ENCODE measurements at regions not wholly inside any gene's neighbourhood (a gene's known extent, or its start where the extent isn't known, plus 50 kb on each side); places are given as distances from the start of the nearest gene placed in this dataset.

DNA sequence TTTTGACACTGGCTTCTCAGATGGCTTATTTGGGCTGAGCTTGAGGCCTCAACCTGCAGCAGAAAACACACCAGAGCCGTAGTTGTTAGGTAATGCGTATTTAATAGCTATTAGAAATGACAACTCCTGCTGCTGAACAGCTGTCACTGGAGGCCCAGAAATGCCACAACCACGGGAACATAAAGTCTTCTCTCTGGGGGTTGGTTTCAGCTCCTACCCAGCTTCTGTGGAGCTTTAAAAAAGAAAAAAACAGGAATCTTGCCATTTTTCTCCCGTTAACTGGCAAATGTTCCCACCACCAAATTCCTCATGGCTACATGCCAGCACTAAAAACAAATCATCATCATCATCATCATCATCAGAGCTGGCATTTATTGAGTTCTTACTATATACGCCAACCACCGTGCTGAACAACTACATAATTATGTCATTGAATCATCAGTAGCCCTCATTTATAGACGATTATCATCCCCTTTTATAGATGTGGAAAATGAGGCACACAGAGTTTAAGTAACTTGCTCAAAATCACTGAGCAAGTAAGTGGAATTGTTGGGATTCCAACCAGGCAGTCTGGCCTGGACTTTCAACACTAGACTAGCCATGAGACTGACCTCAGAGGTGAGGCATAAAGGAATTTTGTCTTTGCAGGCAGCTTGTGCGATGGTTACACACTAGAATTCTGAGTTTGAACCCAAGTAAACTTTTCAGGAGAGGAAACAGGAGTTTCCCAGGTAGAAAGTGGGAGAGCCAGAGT, 185.3 kb upstream of the WWC1 start:
- no peak overlapping the region for H3K9ac ChIP-seq (ENCODE audit: low read length in 2 of 2)
- no peak overlapping the region for H3K4me3 ChIP-seq (ENCODE audit: low read length in 2 of 2)
- H3K9me3 ChIP-seq (ENCODE audit: control insufficient read depth in 2 of 2, low read length in 2 of 2): no peaks in the 10 kb centered on the region
- no peak overlapping the region for H3K27ac ChIP-seq (ENCODE audit: low read length)
- H3K4me1 ChIP-seq (ENCODE audit: control insufficient read depth, insufficient read depth, low read length): no peaks in the 10 kb centered on the region
- peaks cover 0 to 2% of the 10 kb centered on the region in 2 donors for H3K27me3 ChIP-seq (ENCODE audit: control insufficient read depth in 1 of 2, insufficient read depth in 2 of 2, low read length in 2 of 2)
- H3K36me3 ChIP-seq (ENCODE audit: control insufficient read depth in 2 of 2, insufficient read depth in 2 of 2, low read length in 2 of 2): no peaks in the 10 kb centered on the region

DNA sequence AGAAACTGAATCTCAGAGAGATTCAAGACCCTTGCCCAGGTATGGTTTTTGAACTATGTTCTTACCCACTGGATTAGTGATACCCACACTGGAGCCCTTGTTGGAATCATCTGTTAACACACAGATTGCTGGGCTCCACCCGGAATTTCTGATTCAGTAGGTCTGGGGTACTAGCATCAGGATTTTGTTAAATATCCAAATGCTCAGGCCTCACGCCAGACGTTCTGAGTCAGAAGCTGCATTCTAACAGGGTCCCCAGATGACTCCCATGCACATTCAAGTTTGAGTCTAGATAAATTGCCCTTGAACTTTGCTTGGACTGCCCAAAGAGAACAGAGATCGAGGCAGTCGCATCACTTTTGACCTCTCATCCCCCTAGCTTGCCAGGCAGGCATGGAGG, 182.0 kb upstream of the WWC1 start:
- H3K36me3 ChIP-seq (ENCODE audit: control insufficient read depth in 2 of 2, insufficient read depth in 2 of 2, low read length in 2 of 2): no peaks in the 10 kb centered on the region
- H3K9me3 ChIP-seq (ENCODE audit: control insufficient read depth in 2 of 2, low read length in 2 of 2): no peaks in the 10 kb centered on the region
- no peak overlapping the region for H3K4me3 ChIP-seq (ENCODE audit: low read length in 2 of 2)
- H3K4me1 ChIP-seq (ENCODE audit: control insufficient read depth, insufficient read depth, low read length): no peaks in the 10 kb centered on the region
- H3K9ac ChIP-seq (ENCODE audit: low read length in 2 of 2): no peak overlapping the region
- peaks cover 0 to 2% of the 10 kb centered on the region in 2 donors for H3K27me3 ChIP-seq (ENCODE audit: control insufficient read depth in 1 of 2, insufficient read depth in 2 of 2, low read length in 2 of 2)
- H3K27ac ChIP-seq (ENCODE audit: low read length): no peak overlapping the region

- Histone ChIP-seq H3K4me3 (ENCODE audit: low read length in 2 of 2) (no peak overlapping the region), H3K27me3 (ENCODE audit: control insufficient read depth in 1 of 2, insufficient read depth in 2 of 2, low read length in 2 of 2) (peaks cover 0 to 2% of the 10 kb centered on the region in 2 donors), H3K9ac (ENCODE audit: low read length in 2 of 2) (no peak overlapping the region), H3K4me1 (ENCODE audit: control insufficient read depth, insufficient read depth, low read length) (no peaks in the 10 kb centered on the region), H3K36me3 (ENCODE audit: control insufficient read depth in 2 of 2, insufficient read depth in 2 of 2, low read length in 2 of 2) (no peaks in the 10 kb centered on the region), H3K27ac (ENCODE audit: low read length) (no peak overlapping the region), H3K9me3 (ENCODE audit: control insufficient read depth in 2 of 2, low read length in 2 of 2) (no peaks in the 10 kb centered on the region)
Measured at GRCh38 chr5:168110384-168110783, 181.1 kb upstream of the WWC1 start.

- Histone ChIP-seq H3K27me3 (ENCODE audit: control insufficient read depth in 1 of 2, insufficient read depth in 2 of 2, low read length in 2 of 2) (peaks cover 0 to 2% of the 10 kb centered on the region in 2 donors), H3K36me3 (ENCODE audit: control insufficient read depth in 2 of 2, insufficient read depth in 2 of 2, low read length in 2 of 2) (no peaks in the 10 kb centered on the region), H3K4me3 (ENCODE audit: low read length in 2 of 2) (no peak overlapping the region), H3K27ac (ENCODE audit: low read length) (no peak overlapping the region), H3K9me3 (ENCODE audit: control insufficient read depth in 2 of 2, low read length in 2 of 2) (no peaks in the 10 kb centered on the region), H3K9ac (ENCODE audit: low read length in 2 of 2) (no peak overlapping the region), H3K4me1 (ENCODE audit: control insufficient read depth, insufficient read depth, low read length) (no peaks in the 10 kb centered on the region)
Measured at GRCh38 chr5:168110870-168111832, 180.3 kb upstream of the WWC1 start.

DNA sequence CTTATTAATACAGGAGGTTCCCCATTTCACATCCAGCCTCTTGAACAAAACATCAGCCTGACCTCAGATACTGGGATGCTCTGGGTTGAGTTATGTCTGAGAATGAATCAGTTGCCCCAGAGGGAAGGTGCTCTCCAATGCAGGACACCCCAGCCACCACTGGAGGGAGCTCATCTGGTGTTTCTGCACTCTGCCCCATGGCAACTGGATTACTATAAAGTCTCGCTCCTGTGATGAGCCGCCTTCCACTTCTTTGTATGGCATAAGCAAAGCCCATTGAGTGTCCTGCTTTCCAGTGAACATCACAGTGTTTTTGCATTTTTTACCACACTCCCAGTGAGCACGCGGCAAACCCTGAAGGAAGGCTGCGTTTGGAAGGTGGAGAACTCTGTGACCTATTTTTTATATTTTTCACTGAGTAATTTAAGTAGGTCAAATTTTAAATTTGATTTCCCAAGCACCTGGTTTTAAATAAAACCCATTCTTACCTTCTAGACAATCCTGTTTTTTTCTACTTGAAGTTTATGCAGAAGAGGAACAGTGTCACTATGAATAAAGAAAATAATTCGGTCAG, 176.9 kb upstream of the WWC1 start:
- no peak overlapping the region for H3K27ac ChIP-seq (ENCODE audit: low read length)
- no peaks in the 10 kb centered on the region for H3K36me3 ChIP-seq (ENCODE audit: control insufficient read depth in 2 of 2, insufficient read depth in 2 of 2, low read length in 2 of 2)
- peaks cover 0 to 2% of the 10 kb centered on the region in 2 donors for H3K27me3 ChIP-seq (ENCODE audit: control insufficient read depth in 1 of 2, insufficient read depth in 2 of 2, low read length in 2 of 2)
- H3K4me3 ChIP-seq (ENCODE audit: low read length in 2 of 2): no peak overlapping the region
- H3K4me1 ChIP-seq (ENCODE audit: control insufficient read depth, insufficient read depth, low read length): no peaks in the 10 kb centered on the region
- no peak overlapping the region for H3K9ac ChIP-seq (ENCODE audit: low read length in 2 of 2)
- H3K9me3 ChIP-seq (ENCODE audit: control insufficient read depth in 2 of 2, low read length in 2 of 2): no peaks in the 10 kb centered on the region

DNA sequence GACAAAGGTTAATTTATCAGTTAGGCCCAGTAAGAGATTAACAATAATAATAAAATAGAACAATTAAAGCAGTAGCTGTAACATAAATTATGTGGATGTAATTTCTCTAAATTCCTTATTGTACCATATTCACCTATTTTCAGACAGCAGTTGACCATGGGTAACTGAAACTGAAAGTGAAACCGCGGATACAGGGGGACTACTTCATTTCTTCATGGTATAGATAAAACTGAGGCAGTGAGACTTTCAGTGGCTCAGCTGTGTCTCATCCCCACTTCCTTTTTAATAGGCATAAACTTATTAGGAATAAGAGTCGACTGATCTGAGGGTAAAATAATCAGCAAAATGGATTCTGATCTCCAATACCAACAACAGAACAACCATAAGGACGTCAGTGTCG, 174.0 kb upstream of the WWC1 start:
- no peaks in the 10 kb centered on the region for H3K4me1 ChIP-seq (ENCODE audit: control insufficient read depth, insufficient read depth, low read length)

GRCh38 chr5:168118042-168118668, 173.3 kb upstream of the WWC1 start:
- no peak overlapping the region for H3K4me3 ChIP-seq (ENCODE audit: low read length in 2 of 2)
- H3K4me1 ChIP-seq (ENCODE audit: control insufficient read depth, insufficient read depth, low read length): no peaks in the 10 kb centered on the region
- no peaks in the 10 kb centered on the region for H3K36me3 ChIP-seq (ENCODE audit: control insufficient read depth in 2 of 2, insufficient read depth in 2 of 2, low read length in 2 of 2)
- no peak overlapping the region for H3K27ac ChIP-seq (ENCODE audit: low read length)
- no peaks in the 10 kb centered on the region for H3K9me3 ChIP-seq (ENCODE audit: control insufficient read depth in 2 of 2, low read length in 2 of 2)
- no peak overlapping the region for H3K9ac ChIP-seq (ENCODE audit: low read length in 2 of 2)
- H3K27me3 ChIP-seq (ENCODE audit: control insufficient read depth in 1 of 2, insufficient read depth in 2 of 2, low read length in 2 of 2): no peaks in the 10 kb centered on the region

More for the DNA sequence above, 174.0 kb upstream of the WWC1 start:
- H3K36me3 ChIP-seq (ENCODE audit: control insufficient read depth in 2 of 2, insufficient read depth in 2 of 2, low read length in 2 of 2): no peaks in the 10 kb centered on the region
- H3K27ac ChIP-seq (ENCODE audit: low read length): no peak overlapping the region
- H3K9me3 ChIP-seq (ENCODE audit: control insufficient read depth in 2 of 2, low read length in 2 of 2): no peaks in the 10 kb centered on the region
- no peaks in the 10 kb centered on the region for H3K27me3 ChIP-seq (ENCODE audit: control insufficient read depth in 1 of 2, insufficient read depth in 2 of 2, low read length in 2 of 2)
- no peak overlapping the region for H3K9ac ChIP-seq (ENCODE audit: low read length in 2 of 2)
- H3K4me3 ChIP-seq (ENCODE audit: low read length in 2 of 2): no peak overlapping the region

DNA sequence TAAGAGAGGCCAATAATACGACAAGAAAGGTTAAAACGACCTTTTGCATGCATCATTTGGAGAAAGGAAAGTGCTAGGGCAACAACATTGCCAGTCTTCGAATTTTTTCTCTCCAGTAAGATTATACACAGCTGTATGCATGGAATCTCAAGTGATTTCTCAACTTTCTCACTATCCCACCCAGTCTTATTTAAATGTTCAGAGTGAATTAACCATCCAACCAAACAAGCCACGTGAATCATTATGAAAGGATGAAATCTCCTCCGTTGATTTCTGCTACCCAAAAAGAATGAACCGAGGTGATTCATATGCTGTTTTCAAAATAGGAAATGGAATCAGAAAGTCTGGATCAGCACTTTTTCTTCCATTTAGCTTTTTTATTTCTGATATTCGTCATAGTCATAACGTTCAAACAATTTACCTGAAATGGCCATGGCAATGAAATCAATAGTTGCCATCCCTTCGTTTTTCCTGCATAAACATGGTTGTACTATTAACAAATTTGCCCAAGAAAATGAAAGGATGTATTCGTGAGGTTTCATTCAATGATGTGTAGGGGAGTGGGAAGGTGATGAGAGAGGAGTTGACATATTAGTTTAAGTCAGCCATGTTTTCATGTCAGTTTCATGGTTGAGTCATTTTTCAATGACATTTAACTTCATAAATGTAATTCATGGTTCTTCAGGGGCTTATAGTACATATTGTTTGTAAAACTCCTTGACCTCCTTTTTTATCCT, 170.9 kb upstream of the WWC1 start:
- Histone ChIP-seq H3K27me3 (ENCODE audit: control insufficient read depth in 1 of 2, insufficient read depth in 2 of 2, low read length in 2 of 2) (no peaks in the 10 kb centered on the region), H3K9ac (ENCODE audit: low read length in 2 of 2) (no peak overlapping the region), H3K27ac (ENCODE audit: low read length) (no peak overlapping the region), H3K9me3 (ENCODE audit: control insufficient read depth in 2 of 2, low read length in 2 of 2) (no peaks in the 10 kb centered on the region), H3K4me3 (ENCODE audit: low read length in 2 of 2) (no peak overlapping the region), H3K4me1 (ENCODE audit: control insufficient read depth, insufficient read depth, low read length) (no peaks in the 10 kb centered on the region), H3K36me3 (ENCODE audit: control insufficient read depth in 2 of 2, insufficient read depth in 2 of 2, low read length in 2 of 2) (no peaks in the 10 kb centered on the region)

DNA sequence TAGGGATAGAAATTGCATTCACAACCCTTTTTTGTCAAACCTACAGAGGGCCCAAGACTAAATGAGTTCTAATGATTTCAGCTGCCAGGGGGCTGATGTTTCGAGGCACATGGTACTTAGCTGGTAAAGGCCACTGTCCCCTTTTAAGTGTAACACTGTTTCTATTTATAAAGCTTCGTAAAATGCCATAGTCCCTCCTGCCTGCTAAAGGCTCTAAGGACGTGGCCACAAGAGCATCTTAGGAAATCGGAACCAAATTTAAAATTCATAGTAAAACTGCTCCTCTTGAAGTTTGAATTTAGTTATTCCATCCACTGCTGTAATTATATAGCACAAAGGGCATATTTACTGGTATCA, 170.3 kb upstream of the WWC1 start:
- Histone ChIP-seq H3K9ac (ENCODE audit: low read length in 2 of 2) (no peak overlapping the region), H3K4me3 (ENCODE audit: low read length in 2 of 2) (no peak overlapping the region), H3K36me3 (ENCODE audit: control insufficient read depth in 2 of 2, insufficient read depth in 2 of 2, low read length in 2 of 2) (no peaks in the 10 kb centered on the region), H3K27ac (ENCODE audit: low read length) (no peak overlapping the region), H3K27me3 (ENCODE audit: control insufficient read depth in 1 of 2, insufficient read depth in 2 of 2, low read length in 2 of 2) (no peaks in the 10 kb centered on the region), H3K9me3 (ENCODE audit: control insufficient read depth in 2 of 2, low read length in 2 of 2) (no peaks in the 10 kb centered on the region), H3K4me1 (ENCODE audit: control insufficient read depth, insufficient read depth, low read length) (no peaks in the 10 kb centered on the region)

All from stomach smooth muscle (tissue), 2 donors.